ENCODE measurements at regions not wholly inside any gene's neighbourhood (a gene's known extent, or its start where the extent isn't known, plus 50 kb on each side); places are given as distances from the start of the nearest gene placed in this dataset.

DNA sequence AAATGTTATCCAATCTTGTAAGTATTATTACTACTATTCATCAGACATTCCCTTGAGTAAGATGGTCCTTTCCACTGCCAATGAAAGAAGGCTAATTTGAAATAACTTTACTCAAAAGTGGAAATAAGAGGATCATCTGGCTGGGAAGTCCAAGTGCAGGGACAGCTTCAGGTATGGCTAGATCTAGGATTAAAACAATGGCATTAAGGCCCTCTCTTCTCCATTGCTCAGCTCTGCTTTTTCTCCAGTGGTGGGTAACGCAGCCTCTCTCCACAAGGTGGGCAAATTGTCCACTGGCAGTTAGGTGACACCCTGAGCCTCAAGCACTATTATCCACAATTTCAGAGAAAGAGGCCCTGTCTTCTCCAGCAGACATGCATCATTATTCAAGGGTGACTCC is 66.7 kb upstream of the PGM2 start:
- Mint-ChIP-seq H3K4me1 (ENCODE audit: low read depth) (peaks cover 9% of the 10 kb centered on the region), H3K4me3 (ENCODE audit: low read depth) (no peak overlapping the region), H3K27ac (no peak overlapping the region), H3K27me3 (no peaks in the 10 kb centered on the region), H3K9me3 (ENCODE audit: low read depth) (no peaks in the 10 kb centered on the region), H3K36me3 (ENCODE audit: insufficient read depth) (no peaks in the 10 kb centered on the region)
- TF ChIP-seq, protein P1, sequence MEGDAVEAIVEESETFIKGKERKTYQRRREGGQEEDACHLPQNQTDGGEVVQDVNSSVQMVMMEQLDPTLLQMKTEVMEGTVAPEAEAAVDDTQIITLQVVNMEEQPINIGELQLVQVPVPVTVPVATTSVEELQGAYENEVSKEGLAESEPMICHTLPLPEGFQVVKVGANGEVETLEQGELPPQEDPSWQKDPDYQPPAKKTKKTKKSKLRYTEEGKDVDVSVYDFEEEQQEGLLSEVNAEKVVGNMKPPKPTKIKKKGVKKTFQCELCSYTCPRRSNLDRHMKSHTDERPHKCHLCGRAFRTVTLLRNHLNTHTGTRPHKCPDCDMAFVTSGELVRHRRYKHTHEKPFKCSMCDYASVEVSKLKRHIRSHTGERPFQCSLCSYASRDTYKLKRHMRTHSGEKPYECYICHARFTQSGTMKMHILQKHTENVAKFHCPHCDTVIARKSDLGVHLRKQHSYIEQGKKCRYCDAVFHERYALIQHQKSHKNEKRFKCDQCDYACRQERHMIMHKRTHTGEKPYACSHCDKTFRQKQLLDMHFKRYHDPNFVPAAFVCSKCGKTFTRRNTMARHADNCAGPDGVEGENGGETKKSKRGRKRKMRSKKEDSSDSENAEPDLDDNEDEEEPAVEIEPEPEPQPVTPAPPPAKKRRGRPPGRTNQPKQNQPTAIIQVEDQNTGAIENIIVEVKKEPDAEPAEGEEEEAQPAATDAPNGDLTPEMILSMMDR (IDR thresholded peaks at IDR 0.05; ENCODE audit: unreplicated experiment), result no peak
- no peak for DNase-seq (ENCODE audit: low spot score, unreplicated experiment)

DNA sequence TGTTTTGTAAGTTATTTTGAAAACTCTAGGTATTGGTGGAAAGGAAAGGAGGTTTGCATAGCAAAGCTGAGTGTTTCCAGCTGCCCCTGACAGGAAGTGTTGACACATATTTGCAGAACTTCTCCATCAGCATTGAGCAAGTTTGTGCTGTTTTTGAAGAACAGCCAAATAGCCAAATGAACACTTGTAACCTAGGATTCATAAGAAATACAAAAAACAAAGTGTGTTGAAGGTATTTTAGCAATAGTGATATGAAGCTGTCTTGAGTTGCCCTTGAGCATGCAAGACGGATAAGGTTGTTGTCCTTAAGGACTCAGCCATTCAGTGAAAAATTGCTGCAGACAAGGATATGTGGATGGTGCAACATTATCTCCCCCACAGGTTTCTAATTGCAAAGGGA is 68.3 kb upstream of the PGM2 start:
- H3K4me1 Mint-ChIP-seq (ENCODE audit: low read depth), result peaks cover 7% of the 10 kb centered on the region
- no peaks in the 10 kb centered on the region for H3K27me3 Mint-ChIP-seq
- H3K4me3 Mint-ChIP-seq (ENCODE audit: low read depth), result no peak overlapping the region
- no peak overlapping the region for H3K27ac Mint-ChIP-seq
- no peaks in the 10 kb centered on the region for H3K36me3 Mint-ChIP-seq (ENCODE audit: insufficient read depth)
- no peak for DNase-seq (ENCODE audit: low spot score, unreplicated experiment)
- H3K9me3 Mint-ChIP-seq (ENCODE audit: low read depth), result no peaks in the 10 kb centered on the region
- TF ChIP-seq, protein P1 (IDR thresholded peaks at IDR 0.05; ENCODE audit: unreplicated experiment), result no peak

DNA sequence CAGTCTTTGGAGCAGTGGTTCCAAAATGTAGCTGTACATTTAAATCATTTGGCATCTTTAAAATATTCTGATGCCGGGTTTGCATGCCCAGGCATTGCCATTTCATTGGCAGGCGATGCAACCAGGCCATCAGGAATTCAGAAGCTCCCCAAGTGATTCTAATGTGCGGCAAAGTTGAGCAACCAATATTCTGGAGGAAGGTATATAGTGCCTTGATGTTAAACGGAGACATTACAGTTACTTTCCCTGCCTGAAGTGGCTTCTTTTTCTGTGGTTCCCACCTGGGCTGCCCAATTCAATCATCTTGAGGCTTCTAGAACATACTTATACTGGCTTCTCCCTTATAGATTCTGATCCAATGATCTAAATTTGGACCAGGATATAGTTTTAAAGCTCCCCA is 68.7 kb upstream of the PGM2 start:
- H3K36me3 Mint-ChIP-seq (ENCODE audit: insufficient read depth), result no peaks in the 10 kb centered on the region
- TF ChIP-seq, protein P1 (IDR thresholded peaks at IDR 0.05; ENCODE audit: unreplicated experiment), result no peak

DNA sequence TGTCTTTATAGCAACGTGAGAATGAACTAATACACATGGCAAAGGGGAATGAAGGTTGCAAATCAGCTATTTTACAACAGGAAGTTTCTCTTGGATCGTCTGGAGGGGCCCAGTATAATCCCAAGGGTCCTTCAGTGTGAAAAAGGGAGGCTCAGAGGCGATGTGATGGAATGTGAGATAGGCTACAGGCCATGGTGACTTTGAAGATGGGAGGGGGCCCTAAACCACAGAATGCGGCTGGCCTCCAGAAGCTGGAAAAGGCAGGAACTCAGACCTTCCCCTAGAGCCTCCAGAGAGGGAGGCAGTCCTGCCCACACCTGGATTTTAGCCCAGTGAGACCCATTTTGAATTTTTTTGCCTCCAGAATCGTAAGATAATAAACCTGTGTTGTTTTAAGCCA is 69.4 kb upstream of the PGM2 start:
- H3K9me3 Mint-ChIP-seq (ENCODE audit: low read depth), result no peaks in the 10 kb centered on the region
- peaks cover 3% of the 10 kb centered on the region for H3K4me1 Mint-ChIP-seq (ENCODE audit: low read depth)
- no peak overlapping the region for H3K27ac Mint-ChIP-seq
- H3K27me3 Mint-ChIP-seq, result no peaks in the 10 kb centered on the region
- no peak overlapping the region for H3K4me3 Mint-ChIP-seq (ENCODE audit: low read depth)
- DNase-seq (ENCODE audit: low spot score, unreplicated experiment), result no peak
- TF ChIP-seq, protein P1 (IDR thresholded peaks at IDR 0.05; ENCODE audit: unreplicated experiment), result no peak
- no peaks in the 10 kb centered on the region for H3K36me3 Mint-ChIP-seq (ENCODE audit: insufficient read depth)

More for the DNA sequence above, 68.7 kb upstream of the PGM2 start:
- Mint-ChIP-seq H3K4me1 (ENCODE audit: low read depth) (peaks cover 4% of the 10 kb centered on the region), H3K27ac (no peak overlapping the region), H3K9me3 (ENCODE audit: low read depth) (no peaks in the 10 kb centered on the region), H3K4me3 (ENCODE audit: low read depth) (no peak overlapping the region), H3K27me3 (no peaks in the 10 kb centered on the region)
- DNase-seq (ENCODE audit: low spot score, unreplicated experiment), result no peak

DNA sequence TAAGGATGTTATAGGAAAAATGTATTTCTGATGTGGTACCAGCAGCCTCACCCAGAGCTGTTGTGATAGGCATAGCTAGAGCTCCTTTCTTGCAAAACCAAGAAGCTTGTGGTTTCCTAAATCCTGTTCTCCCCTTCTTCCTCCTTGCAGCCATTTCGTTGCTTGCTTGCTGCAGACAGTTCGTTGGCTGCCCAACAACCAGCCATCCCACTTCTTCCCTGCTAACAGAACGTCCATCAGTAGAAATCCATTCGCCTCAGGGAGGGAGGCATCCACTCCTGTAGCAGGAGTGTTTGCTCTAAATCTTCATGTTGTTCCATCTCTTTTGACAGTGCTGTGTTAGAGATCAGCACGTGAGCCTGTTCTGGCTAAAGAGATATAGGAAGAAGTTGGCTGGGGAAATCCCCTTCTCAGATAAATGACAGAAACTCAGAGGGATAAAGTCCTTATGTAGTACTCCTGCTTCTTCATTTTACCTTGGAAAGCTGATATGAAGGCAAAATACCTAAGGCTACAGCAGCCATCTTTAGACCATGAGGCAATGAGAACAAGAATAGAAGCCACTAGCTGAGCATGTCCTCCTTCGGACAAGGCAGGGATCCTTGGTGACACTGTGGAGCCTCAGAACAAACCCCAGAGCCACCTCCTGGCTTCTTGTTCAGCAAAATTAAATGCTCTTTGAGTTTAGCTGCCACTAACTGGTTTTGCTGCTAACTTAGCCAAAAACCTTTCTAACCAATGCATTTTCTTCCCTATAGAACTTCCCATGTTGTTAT is 68.4 kb upstream of the RELL1 start:
- Mint-ChIP-seq H3K27me3 (no peaks in the 10 kb centered on the region), H3K9me3 (ENCODE audit: low read depth) (no peaks in the 10 kb centered on the region), H3K36me3 (ENCODE audit: insufficient read depth) (no peaks in the 10 kb centered on the region), H3K4me1 (ENCODE audit: low read depth) (peaks cover 2% of the 10 kb centered on the region), H3K4me3 (ENCODE audit: low read depth) (no peak overlapping the region), H3K27ac (no peak overlapping the region)
- no peak for DNase-seq (ENCODE audit: low spot score, unreplicated experiment)
- TF ChIP-seq, protein P1 (IDR thresholded peaks at IDR 0.05; ENCODE audit: unreplicated experiment), result no peak

Measured in progenitor cell of endocrine pancreas (in vitro differentiated cells).